ENCODE measurements at regions not wholly inside any gene's neighbourhood (a gene's known extent, or its start where the extent isn't known, plus 50 kb on each side); places are given as distances from the start of the nearest gene placed in this dataset.

- no peaks in the 10 kb centered on the region for H3K9me3 ChIP-seq (ENCODE audit: low read length)
- H3K79me2 ChIP-seq (replicated peaks; ENCODE audit: insufficient read depth, low read length): no peaks in the 10 kb centered on the region
- no peaks in the 10 kb centered on the region for H3K9me2 ChIP-seq (ENCODE audit: insufficient read depth, low read length)
- H4K20me1 ChIP-seq (ENCODE audit: insufficient read depth): no peaks in the 10 kb centered on the region
- H3K9ac ChIP-seq (ENCODE audit: low read length): no peak overlapping the region
- no peak overlapping the region for H3K4me2 ChIP-seq (ENCODE audit: low read length)
- H3K27me3 ChIP-seq (ENCODE audit: insufficient read depth, low read depth, low read length): no peaks in the 10 kb centered on the region
- no peak for TF ChIP-seq CTCF (IDR thresholded peaks at IDR 0.05; ENCODE audit: poor library complexity, severe bottlenecking)
- no peak for TF ChIP-seq MXI1 (conservative IDR thresholded peaks at IDR 0.05; ENCODE audit: poor library complexity, severe bottlenecking)
- TF ChIP-seq REST (IDR thresholded peaks at IDR 0.05; ENCODE audit: borderline replicate concordance): no peak
- TF ChIP-seq EZH2 (IDR thresholded peaks at IDR 0.05; ENCODE audit: borderline replicate concordance, insufficient read depth, low read length, poor library complexity, severe bottlenecking): no peak
- TF ChIP-seq EP300 (conservative IDR thresholded peaks at IDR 0.05; ENCODE audit: poor library complexity, severe bottlenecking): no peak
- TF ChIP-seq RAD21 (conservative IDR thresholded peaks at IDR 0.05): no peak
- no peak for TF ChIP-seq SMC3 (conservative IDR thresholded peaks at IDR 0.05; ENCODE audit: poor library complexity)
- TF ChIP-seq TAF1 (IDR thresholded peaks at IDR 0.05; ENCODE audit: low read depth): no peak
- TF ChIP-seq POLR2AphosphoS5 (IDR thresholded peaks at IDR 0.05): no peak
- H3F3A ChIP-seq (ENCODE audit: insufficient read depth, low read length, poor library complexity, severe bottlenecking): no peaks in the 10 kb centered on the region
- H3K27ac ChIP-seq (ENCODE audit: low read length): no peak overlapping the region
- H2AFZ ChIP-seq (ENCODE audit: low read depth, low read length): no peak overlapping the region
- no peak overlapping the region for H3K4me3 ChIP-seq (ENCODE audit: low read length)
- no peaks in the 10 kb centered on the region for H3K36me3 ChIP-seq (ENCODE audit: insufficient read depth, low read length)
Measured at GRCh38 chr10:128802062-128802461, 665.0 kb upstream of the MGMT start.

DNA sequence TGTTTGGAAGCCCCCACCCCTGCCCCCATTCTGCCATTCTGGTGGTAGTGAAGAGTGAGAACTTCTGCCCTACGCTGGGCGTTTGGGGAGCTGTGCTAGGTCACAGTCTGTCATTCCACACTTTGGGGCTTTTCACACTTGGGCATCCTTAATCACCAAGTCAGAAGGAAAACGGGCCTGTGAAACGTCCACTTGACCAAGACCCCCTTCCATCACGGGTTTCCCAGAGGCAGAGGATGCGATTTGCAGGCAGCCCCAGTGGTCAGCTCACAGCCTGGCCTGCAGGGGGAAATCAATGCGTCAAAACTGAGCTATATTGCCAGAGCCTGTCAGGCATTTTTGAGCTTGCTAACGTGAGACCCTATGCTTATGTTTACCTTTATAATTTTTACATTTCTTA, 663.3 kb upstream of the MGMT start:
- no peaks in the 10 kb centered on the region for H3K79me2 ChIP-seq (replicated peaks; ENCODE audit: insufficient read depth, low read length)
- no peak overlapping the region for H3K9ac ChIP-seq (ENCODE audit: low read length)
- no peaks in the 10 kb centered on the region for H3K9me2 ChIP-seq (ENCODE audit: insufficient read depth, low read length)
- no peaks in the 10 kb centered on the region for H3K9me3 ChIP-seq (ENCODE audit: low read length)
- H2AFZ ChIP-seq (ENCODE audit: low read depth, low read length): no peak overlapping the region
- no peaks in the 10 kb centered on the region for H3K27me3 ChIP-seq (ENCODE audit: insufficient read depth, low read depth, low read length)
- H4K20me1 ChIP-seq (ENCODE audit: insufficient read depth): no peaks in the 10 kb centered on the region
- no peaks in the 10 kb centered on the region for H3K36me3 ChIP-seq (ENCODE audit: insufficient read depth, low read length)
- H3K4me3 ChIP-seq (ENCODE audit: low read length): no peak overlapping the region
- TF ChIP-seq CTCF (IDR thresholded peaks at IDR 0.05; ENCODE audit: poor library complexity, severe bottlenecking) (no peak), POLR2AphosphoS5 (IDR thresholded peaks at IDR 0.05) (no peak), EZH2 (IDR thresholded peaks at IDR 0.05; ENCODE audit: borderline replicate concordance, insufficient read depth, low read length, poor library complexity, severe bottlenecking) (no peak), RAD21 (conservative IDR thresholded peaks at IDR 0.05) (no peak), TAF1 (IDR thresholded peaks at IDR 0.05; ENCODE audit: low read depth) (no peak), EP300 (conservative IDR thresholded peaks at IDR 0.05; ENCODE audit: poor library complexity, severe bottlenecking) (no peak), REST (IDR thresholded peaks at IDR 0.05; ENCODE audit: borderline replicate concordance) (no peak), SMC3 (conservative IDR thresholded peaks at IDR 0.05; ENCODE audit: poor library complexity) (no peak)
- H3F3A ChIP-seq (ENCODE audit: insufficient read depth, low read length, poor library complexity, severe bottlenecking): no peaks in the 10 kb centered on the region
- no peak overlapping the region for H3K27ac ChIP-seq (ENCODE audit: low read length)
- H3K4me2 ChIP-seq (ENCODE audit: low read length): no peak overlapping the region
